H1 (cell line): ENCODE measurements at regions not wholly inside any gene's neighbourhood (a gene's known extent, or its start where the extent isn't known, plus 50 kb on each side); places are given as distances from the start of the nearest gene placed in this dataset.

Source experiments
- CTCF ChIA-PET: fragments of 300-600 bp; sonication (Branson Sonifier 250); formaldehyde crosslinking; loops from one replicate; lab custom pipeline; 2021; ENCODE audit not compliant: partially characterized antibody; lab: Charles Lee
- POLR2A ChIA-PET: fragments of 300-600 bp; sonication (Branson Sonifier 250); formaldehyde crosslinking; loops from one replicate; lab custom pipeline; 2021; ENCODE audit warnings: inconsistent platforms; ENCODE audit not compliant: partially characterized antibody; lab: Charles Lee
- DNase-seq, 2 experiments: peaks; one replicate each; pipeline versions ENCODE4 v3.0.0 to v3.0.0-alpha.2; 2010 to 2022; ENCODE audit warnings: low spot score in 2 of 2, low read depth in 1 of 2, mixed read lengths in 1 of 2
- FAIRE-seq: peaks from 2 replicates; lab custom pipeline; 2011; peaks lifted over from hg19 to GRCh38; lab: Jason Lieb, UNC
- H2AFZ ChIP-seq: 2 replicates; pipeline ENCODE4 v1.8.1; 2012; ENCODE audit warnings: low read length, inconsistent platforms
- H2AK5ac ChIP-seq: 2 replicates; pipeline ENCODE4 v1.6.1; 2013; ENCODE audit warnings: low read depth, low read length
- H2BK120ac ChIP-seq: replicated peaks from 2 replicates; pipeline ENCODE3; 2013; ENCODE audit warnings: low read depth, low read length, inconsistent platforms
- H2BK12ac ChIP-seq: 2 replicates; pipeline ENCODE4 v1.6.1; 2013; ENCODE audit warnings: low read depth, low read length
- H2BK15ac ChIP-seq: 2 replicates; pipeline ENCODE4 v1.6.1; 2013; ENCODE audit warnings: low read length
- H2BK20ac ChIP-seq: 2 replicates; pipeline ENCODE4 v1.6.1; 2013; ENCODE audit warnings: low read length
- H2BK5ac ChIP-seq: 2 replicates; pipeline ENCODE4 v1.6.1; 2013; ENCODE audit warnings: low read depth, low read length
- H3K14ac ChIP-seq: 2 replicates; pipeline ENCODE4 v1.6.1; 2013; ENCODE audit warnings: inconsistent platforms; ENCODE audit not compliant: insufficient read length
- H3K18ac ChIP-seq: 2 replicates; pipeline ENCODE4 v1.6.1; 2013; ENCODE audit warnings: low read length; ENCODE audit errors: extremely low read depth
- H3K23ac ChIP-seq: 2 replicates; pipeline ENCODE4 v1.6.1; 2013; ENCODE audit warnings: inconsistent platforms; ENCODE audit not compliant: insufficient read length
- H3K23me2 ChIP-seq: 2 replicates; pipeline ENCODE4 v1.6.1; 2013; ENCODE audit warnings: low read depth, low read length
- H3K27ac ChIP-seq: 2 replicates; pipeline ENCODE4 v1.6.1; 2011; ENCODE audit warnings: low read depth, low read length, inconsistent platforms
- H3K27me3 ChIP-seq, 4 experiments: replicated peaks in 1 of 4; 1 replicate in 1 of 4; 2 replicates in 3 of 4; pipeline versions ENCODE4 v1.6.1 to v1.8.1; 2011 to 2013; ENCODE audit warnings: low read length in 3 of 4, mild to moderate bottlenecking in 3 of 4, inconsistent platforms in 2 of 4, mixed read lengths in 2 of 4, moderate library complexity in 1 of 4; ENCODE audit not compliant: control insufficient read depth in 3 of 4, insufficient read depth in 3 of 4; ENCODE audit errors: extremely low read depth in 1 of 4
- H3K36me3 ChIP-seq, 4 experiments: 2 replicates each; pipeline versions ENCODE4 v1.6.1 to v1.8.1; 2011 to 2013; ENCODE audit warnings: mild to moderate bottlenecking in 4 of 4, low read length in 3 of 4, moderate library complexity in 2 of 4, control low read depth in 1 of 4, inconsistent platforms in 1 of 4; ENCODE audit not compliant: insufficient read depth in 4 of 4, control insufficient read depth in 2 of 4
- H3K4ac ChIP-seq: replicated peaks from 2 replicates; pipeline ENCODE3; 2013; ENCODE audit warnings: low read length, low read depth, mixed read lengths, inconsistent platforms; ENCODE audit not compliant: insufficient read length
- H3K4me1 ChIP-seq, 4 experiments: replicated peaks in 1 of 4; 1 replicate in 1 of 4; 2 replicates in 3 of 4; pipeline versions ENCODE4 v1.6.1 to v1.8.1; 2011 to 2013; ENCODE audit warnings: low read length in 3 of 4, inconsistent platforms in 2 of 4, mixed read lengths in 1 of 4; ENCODE audit not compliant: insufficient read depth in 4 of 4, control insufficient read depth in 3 of 4
- H3K4me2 ChIP-seq, 2 experiments: 2 replicates each; pipeline versions ENCODE4 v1.6.1 to v1.8.1; 2011 to 2013; ENCODE audit warnings: low read depth in 2 of 2, low read length in 2 of 2, control low read depth in 1 of 2, inconsistent platforms in 1 of 2, mild to moderate bottlenecking in 1 of 2; ENCODE audit not compliant: insufficient read depth in 1 of 2
- H3K4me3 ChIP-seq, 4 experiments: fragments of 200-600, 300-600 bp in 1 of 4; sonication (generic), shearing (Covaris generic), sonication (Bioruptor Twin) in 1 of 4; 2 replicates each; pipeline versions ENCODE4 v1.5.1 to v1.8.1; 2011 to 2016; ENCODE audit warnings: low read length in 4 of 4, low read depth in 3 of 4, control low read depth in 2 of 4, inconsistent platforms in 2 of 4, mild to moderate bottlenecking in 2 of 4, mixed read lengths in 1 of 4, moderate library complexity in 1 of 4; ENCODE audit not compliant: insufficient read depth in 2 of 4; ENCODE audit errors: extremely low read depth in 1 of 4
- H3K56ac ChIP-seq: replicated peaks from 2 replicates; pipeline ENCODE3; 2013; ENCODE audit warnings: low read depth, mild to moderate bottlenecking, mixed read lengths, low read length, inconsistent platforms; ENCODE audit not compliant: insufficient read length
- H3K79me1 ChIP-seq: 2 replicates; pipeline ENCODE4 v1.6.1; 2013; ENCODE audit warnings: low read depth, low read length, control low read depth
- H3K79me2 ChIP-seq, 2 experiments: 2 replicates each; pipeline versions ENCODE4 v1.6.1 to v1.8.1; 2012 to 2013; ENCODE audit warnings: low read length in 2 of 2, mild to moderate bottlenecking in 2 of 2, inconsistent platforms in 1 of 2; ENCODE audit not compliant: insufficient read depth in 2 of 2, control insufficient read depth in 1 of 2
- H3K9ac ChIP-seq, 4 experiments: replicated peaks in 1 of 4; 1 replicate in 1 of 4; 2 replicates in 3 of 4; pipeline versions ENCODE4 v1.6.1 to v1.8.1; 2011 to 2013; ENCODE audit warnings: low read depth in 3 of 4, low read length in 3 of 4, control low read depth in 2 of 4, mild to moderate bottlenecking in 2 of 4, moderate library complexity in 2 of 4, inconsistent platforms in 1 of 4; ENCODE audit errors: extremely low read depth in 1 of 4
- H3K9me3 ChIP-seq, 2 experiments: 2 replicates each; pipeline versions ENCODE4 v1.6.1 to v1.8.1; 2012 to 2013; ENCODE audit warnings: mild to moderate bottlenecking in 2 of 2, moderate library complexity in 2 of 2, control low read depth in 1 of 2, inconsistent platforms in 1 of 2, low read depth in 1 of 2, low read length in 1 of 2, mixed read lengths in 1 of 2; ENCODE audit not compliant: insufficient read depth in 2 of 2
- H4K20me1 ChIP-seq, 2 experiments: replicated peaks in 1 of 2; 2 replicates each; pipeline versions ENCODE3 to v1.8.1; 2011 to 2013; ENCODE audit warnings: inconsistent platforms in 2 of 2, low read length in 2 of 2, mild to moderate bottlenecking in 1 of 2; ENCODE audit not compliant: insufficient read depth in 2 of 2, control insufficient read depth in 1 of 2
- H4K5ac ChIP-seq: 2 replicates; pipeline ENCODE4 v1.6.1; 2013; ENCODE audit warnings: low read length, low read depth, mixed read lengths, inconsistent platforms; ENCODE audit not compliant: insufficient read length
- H4K8ac ChIP-seq: 2 replicates; pipeline ENCODE4 v1.8.0; 2013; ENCODE audit warnings: mild to moderate bottlenecking, moderate library complexity, low read length, inconsistent platforms; ENCODE audit not compliant: insufficient read depth; ENCODE audit errors: extremely low read depth
- H4K91ac ChIP-seq: replicated peaks from 2 replicates; pipeline ENCODE3; 2013; ENCODE audit warnings: low read length, mixed read lengths, inconsistent platforms; ENCODE audit not compliant: insufficient read length
- E2F6 ChIP-seq: IDR thresholded peaks from 2 replicates; pipeline ENCODE4 v1.6.1; 2012; ENCODE audit warnings: inconsistent platforms
- WGBS, 2 experiments: shearing (Covaris generic) in 1 of 2; methylation state at CpG; one replicate each; pipeline versions ENCODE4 v1.1.6 to v1.1.7; 2013 to 2015; ENCODE audit warnings: low lambda C conversion rate in 2 of 2, mixed read lengths in 2 of 2, inconsistent platforms in 1 of 2, low coverage in 1 of 2, missing lambda C conversion rate in 1 of 2; ENCODE audit not compliant: insufficient replicate concordance in 2 of 2, insufficient coverage in 1 of 2, insufficient read length in 1 of 2; ENCODE audit errors: extremely low coverage in 1 of 2, missing lambda C conversion rate in 1 of 2; 5-methylcytosine and 5-hydroxymethylcytosine counted together

GRCh38 chr15:97182581-97182980 is 777.9 kb upstream of the ARRDC4 start:
- H4K91ac ChIP-seq: no peak overlapping the region
- H2AK5ac ChIP-seq: no peak overlapping the region
- no peaks in the 10 kb centered on the region for H3K79me1 ChIP-seq
- H4K5ac ChIP-seq: no peak overlapping the region
- no peak overlapping the region for H3K27ac ChIP-seq
- no peaks in the 10 kb centered on the region for H3K23me2 ChIP-seq
- H2BK20ac ChIP-seq: no peak overlapping the region
- no peak overlapping the region for H4K8ac ChIP-seq
- no peak overlapping the region for H3K23ac ChIP-seq
- no peak for TF ChIP-seq E2F6
- H3K4me1 ChIP-seq: peaks cover 0 to under 1% (median 0%) of the 10 kb centered on the region in 4 experiments; a peak in 2 of 7 replicates
- H3K4me2 ChIP-seq: no peak overlapping the region
- CTCF ChIA-PET: no interaction called here
- H3K4ac ChIP-seq: no peak overlapping the region
- H2BK15ac ChIP-seq: no peak overlapping the region
- H3K9me3 ChIP-seq: no peaks in the 10 kb centered on the region
- H3K79me2 ChIP-seq: no peaks in the 10 kb centered on the region
- H3K27me3 ChIP-seq: no peaks in the 10 kb centered on the region
- no peak for FAIRE-seq
- no peak overlapping the region for H2BK12ac ChIP-seq
- H2AFZ ChIP-seq: 0 out of 2 replicates have a peak overlapping the region, but pooled peaks have one; percentile 8
- no peak overlapping the region for H3K4me3 ChIP-seq
- no peak overlapping the region for H3K14ac ChIP-seq
- H4K20me1 ChIP-seq: no peaks in the 10 kb centered on the region
- H3K9ac ChIP-seq: no peak overlapping the region
- no peaks in the 10 kb centered on the region for H3K36me3 ChIP-seq
- WGBS, 2 experiments: 95% methylated on average over 7 of the region's 7 CpGs; no CpG with 5 or more reads in 1 of the 2 experiments
- H2BK5ac ChIP-seq: no peak overlapping the region
- DNase-seq: no peak
- no peak overlapping the region for H3K18ac ChIP-seq
- no peak overlapping the region for H2BK120ac ChIP-seq
- POLR2A ChIA-PET: no interaction called here
- H3K56ac ChIP-seq: no peak overlapping the region
